ENCODE measurements at regions not wholly inside any gene's neighbourhood (a gene's known extent, or its start where the extent isn't known, plus 50 kb on each side); places are given as distances from the start of the nearest gene placed in this dataset.
A peak's percentile ranks its signal among the peaks of the same experiment; 100 is the strongest.
"Not testable (repeated sequence)": the region's sequence is repeated elsewhere in the genome, so short reads cannot be mapped to it uniquely, and the experiment has no call there.

DNA sequence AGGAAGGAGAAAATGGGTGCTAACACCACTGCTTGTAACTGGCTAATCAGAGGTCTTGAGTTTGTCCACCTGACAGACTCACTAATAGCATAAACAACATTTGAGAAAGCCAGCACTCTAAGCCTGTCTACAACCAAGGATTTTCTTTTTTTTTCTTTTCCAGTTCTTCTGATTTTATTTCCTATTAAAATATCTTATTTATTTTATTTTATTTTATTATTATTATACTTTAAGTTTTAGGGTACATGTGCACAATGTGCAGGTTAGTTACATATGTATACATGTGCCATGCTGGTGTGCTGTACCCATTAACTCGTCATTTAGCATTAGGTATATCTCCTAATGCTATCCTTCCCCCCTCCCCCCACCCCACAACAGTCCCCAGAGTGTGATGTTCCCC is 888.6 kb upstream of the ARRDC3 start:
- DNase-seq, result not testable (repeated sequence)

DNA sequence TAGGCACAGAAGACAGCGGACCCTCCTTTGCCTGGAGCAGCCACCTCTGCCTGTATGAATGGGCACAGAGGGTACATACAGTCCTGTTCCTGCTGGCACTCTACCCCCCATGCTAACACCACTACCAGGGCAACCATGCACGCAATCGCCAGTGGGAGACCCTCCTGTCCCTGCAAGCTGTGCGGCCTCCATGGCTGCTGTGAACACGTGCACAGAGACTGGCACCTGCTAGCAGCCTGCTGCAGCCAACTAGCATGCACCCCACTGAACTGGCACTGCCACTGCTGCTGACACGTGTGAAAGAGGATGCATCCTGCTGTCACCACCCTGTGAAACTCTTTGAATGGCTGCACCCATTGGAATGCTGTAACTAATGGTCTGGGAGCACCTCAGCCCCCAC is 885.2 kb upstream of the ARRDC3 start:
- DNase-seq, result no peak

DNA sequence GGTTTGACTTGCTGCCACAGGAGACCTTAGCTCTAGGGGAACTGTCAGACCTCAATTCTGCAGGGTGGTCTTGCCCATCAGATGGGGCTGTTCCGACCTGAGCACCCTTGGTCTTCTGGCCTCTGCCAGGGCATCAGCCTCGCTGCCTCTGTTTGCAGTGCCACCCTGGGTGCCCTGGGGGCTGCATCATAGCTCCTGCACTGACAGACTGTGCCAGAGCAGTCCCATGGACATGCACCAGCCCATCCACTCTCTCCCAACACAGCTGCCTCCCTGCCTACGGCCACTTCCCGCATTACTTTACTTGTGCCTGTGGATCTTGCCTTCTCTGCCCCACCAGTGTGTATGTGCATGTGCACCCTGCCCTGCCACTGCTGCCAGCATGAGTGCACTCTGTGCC is 884.7 kb upstream of the ARRDC3 start:
- DNase-seq, result no peak

DNA sequence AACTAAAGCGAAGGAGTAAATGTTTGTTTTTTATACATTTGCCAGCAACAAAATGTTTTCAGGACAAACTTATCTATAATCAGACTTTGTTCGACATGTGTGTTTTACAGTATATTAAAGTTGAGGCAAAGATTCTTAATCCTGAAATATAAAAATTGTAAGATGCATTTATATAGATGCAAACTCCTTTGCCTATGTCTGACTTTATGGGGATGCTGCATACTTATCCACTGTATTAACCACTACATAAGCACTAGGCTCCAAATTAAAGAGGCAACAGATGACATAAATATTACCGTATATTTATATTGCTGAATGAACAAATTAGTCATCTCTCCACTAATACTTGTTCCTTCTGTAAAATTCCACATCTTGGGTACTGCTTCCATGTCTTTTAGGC is 882.7 kb upstream of the ARRDC3 start:
- no peak for DNase-seq

DNA sequence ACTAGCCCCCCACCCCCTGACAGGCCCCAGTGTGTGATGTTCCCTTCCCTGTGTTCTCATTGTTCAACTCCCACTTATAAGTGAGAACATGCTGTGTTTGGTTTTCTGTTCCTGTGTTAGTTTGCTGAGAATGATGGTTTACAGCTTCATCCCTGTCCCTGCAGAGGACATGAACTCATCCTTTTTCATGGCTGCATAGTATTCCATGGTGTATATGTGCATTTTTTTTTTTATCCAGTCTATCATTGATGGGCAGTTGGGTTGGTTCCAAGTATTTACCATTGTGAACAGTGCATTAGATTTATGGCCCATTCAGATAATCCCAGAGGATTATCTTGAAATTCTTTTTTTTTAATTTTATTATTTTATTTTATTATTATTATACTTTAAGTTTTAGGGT is 872.5 kb upstream of the ARRDC3 start:
- DNase-seq, result not testable (repeated sequence)

DNA sequence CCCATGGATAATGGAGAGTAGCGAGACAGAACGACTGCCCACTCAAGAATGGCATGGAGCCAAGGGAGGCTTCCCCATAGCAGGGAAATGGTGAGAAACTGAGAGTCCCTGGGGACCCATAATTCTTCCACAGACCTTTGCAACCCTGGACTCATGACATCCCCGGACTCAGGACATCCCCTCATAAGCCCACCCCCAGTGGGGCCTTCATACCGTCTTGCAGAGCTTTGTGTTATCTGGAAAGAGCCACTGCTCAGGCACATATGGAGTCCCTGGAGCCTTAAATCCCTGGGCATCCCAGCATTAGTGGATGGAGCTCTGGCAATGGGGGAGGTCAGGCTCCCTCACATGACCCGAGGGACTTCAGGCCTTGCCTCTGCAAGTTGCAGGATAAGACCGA is 865.4 kb upstream of the ARRDC3 start:
- DNase-seq, result no peak

DNA sequence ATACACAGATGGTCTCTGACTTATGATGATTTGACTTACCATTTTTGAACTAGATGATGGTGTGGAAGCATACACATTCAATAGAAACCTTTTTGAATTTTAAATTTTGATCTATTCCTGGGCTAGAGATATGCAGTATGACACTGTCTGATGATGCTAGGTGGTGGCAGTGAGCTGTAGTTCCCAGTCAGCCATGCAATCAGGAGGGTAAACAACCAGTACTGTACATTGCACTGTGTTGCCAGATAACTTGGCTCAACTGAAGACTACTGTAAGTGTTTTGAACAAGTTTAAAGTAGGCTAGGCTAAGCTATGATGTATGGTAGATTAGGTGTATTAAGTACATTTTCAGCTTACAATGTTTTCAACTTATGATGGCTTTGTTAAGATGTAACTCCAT is 859.1 kb upstream of the ARRDC3 start:
- DNase-seq, result no peak

DNA sequence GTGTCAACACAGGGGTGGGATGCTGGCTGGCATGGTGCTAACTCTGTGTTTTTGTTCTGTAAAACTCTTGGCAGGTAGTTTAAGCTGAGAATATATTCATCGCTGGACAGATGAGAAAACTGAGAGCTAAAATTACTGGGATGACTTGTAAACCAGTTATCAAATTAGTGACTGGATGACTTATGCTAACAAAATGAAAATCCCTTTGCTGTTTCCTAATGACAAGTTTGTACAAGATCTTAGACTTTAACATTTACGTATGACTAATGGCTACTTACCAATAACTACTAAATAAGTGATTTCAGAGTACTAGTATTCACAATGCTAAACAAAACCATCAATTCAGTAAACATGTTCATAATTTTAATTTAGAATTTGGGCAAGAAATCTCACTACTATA is 854.8 kb upstream of the ARRDC3 start:
- no peak for DNase-seq

DNA sequence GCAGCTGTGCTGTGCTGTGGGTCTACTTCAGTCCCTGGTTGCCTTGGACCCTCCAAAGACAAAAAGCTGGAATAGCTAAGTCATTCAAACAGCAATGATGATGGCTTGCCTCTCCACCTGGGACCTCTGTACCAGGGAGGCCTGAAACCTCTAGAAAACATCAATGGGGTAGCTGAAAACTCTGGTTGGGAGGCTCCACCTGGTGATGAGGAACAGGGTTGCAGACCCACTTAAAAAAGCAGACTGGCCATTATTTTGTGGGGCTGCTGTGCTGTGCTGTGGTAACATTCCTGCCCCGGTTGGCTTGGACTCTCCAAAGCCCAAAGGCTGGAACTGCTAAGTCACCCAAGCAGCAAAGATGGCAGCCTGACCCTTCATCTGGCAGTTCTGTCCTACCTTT is 839.3 kb upstream of the ARRDC3 start:
- no peak for DNase-seq

DNA sequence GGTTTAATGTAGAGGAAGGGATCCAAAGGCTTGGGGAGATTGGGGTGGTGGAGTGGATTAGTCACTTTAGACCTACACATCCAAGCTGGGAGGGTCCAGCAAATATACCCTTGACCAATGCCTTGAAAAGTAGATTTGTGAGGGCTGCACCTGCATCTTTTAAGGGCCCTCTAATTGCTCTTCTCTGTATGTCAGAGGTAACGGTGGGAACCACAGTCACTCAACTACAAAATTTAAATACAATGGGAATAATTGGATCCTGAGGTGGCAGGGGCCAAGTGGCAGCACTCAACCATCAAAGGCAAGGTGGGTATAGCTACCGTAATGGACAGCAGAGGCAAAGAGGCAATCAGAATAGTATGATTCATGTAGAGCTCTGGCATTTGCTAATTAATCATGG is 833.7 kb upstream of the ARRDC3 start:
- not testable (repeated sequence) for DNase-seq

DNA sequence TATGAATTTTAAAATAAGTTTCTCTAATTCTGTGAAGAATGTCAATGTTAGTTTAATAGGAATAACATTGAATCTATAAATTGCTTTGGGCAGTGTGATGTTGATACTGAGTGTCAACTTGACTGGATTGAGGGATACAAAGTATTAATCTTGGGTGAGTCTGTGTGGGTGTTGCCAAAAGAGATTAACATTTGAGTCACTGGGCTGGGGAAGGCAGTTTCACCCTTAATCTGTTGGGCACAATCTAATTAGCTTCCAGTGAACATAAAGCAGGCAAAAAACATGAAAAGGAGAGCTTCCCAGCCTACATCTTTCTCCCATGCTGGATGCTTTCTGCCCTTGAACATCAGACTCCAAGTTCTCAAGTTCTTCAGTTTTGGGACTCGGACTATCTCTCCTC is 832.0 kb upstream of the ARRDC3 start:
- DNase-seq, result no peak

DNA sequence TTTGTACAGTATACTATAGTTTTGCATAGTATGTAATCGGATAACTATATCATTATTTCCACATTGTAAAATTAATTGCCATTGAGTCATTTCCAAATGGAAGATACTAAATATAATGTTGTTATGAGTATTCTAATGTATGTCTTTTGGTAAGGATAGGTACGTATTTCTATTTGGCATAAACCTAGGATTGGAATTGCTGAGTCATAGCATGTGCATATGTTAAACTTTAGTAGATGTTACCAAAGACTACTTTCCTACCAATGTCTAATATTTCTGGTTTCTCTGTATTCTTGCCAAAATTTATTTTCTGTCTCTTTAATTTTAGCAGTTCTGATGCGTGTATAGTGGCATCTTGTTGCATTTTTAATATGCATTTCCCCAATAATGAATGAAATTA is 825.1 kb upstream of the ARRDC3 start:
- no peak for DNase-seq

DNA sequence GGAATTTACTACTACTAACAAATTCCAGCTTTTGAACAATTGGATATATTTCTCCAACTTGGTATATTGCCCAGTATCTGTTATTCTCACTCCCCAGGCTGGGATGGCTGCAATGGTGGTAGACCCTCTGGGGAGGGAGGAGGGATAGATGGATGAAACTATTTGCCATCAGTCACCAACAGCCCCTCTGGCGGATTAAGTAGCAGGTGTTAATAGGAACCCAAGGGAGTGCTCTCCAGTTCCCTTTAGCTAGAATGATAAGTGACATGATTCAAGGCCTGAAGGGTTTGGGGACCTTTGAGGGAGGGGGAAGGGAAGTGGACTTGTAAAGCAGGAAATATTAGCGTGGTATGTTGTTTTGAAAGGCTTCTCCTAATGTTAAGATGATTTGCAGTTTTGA is 824.0 kb upstream of the ARRDC3 start:
- peak; percentile 2 for DNase-seq

DNA sequence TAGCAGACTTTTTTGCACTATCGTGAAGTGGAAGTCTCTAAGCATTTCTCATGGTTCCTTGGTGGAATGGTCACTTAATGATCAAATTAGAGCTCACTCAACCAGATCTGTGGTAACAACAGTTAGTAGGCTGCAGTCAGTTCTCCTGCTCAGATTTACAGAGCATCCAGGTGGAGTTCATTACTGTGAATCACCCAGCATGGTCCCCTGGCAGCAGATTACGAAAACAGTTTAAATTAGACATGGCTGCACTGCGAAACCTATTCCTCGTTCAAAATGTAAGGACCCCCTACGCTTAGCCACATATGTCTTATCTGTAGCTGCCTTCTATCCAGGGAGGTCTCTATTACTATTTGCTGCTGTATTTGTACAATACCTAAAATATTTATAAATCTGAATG is 823.6 kb upstream of the ARRDC3 start:
- no peak for DNase-seq

DNA sequence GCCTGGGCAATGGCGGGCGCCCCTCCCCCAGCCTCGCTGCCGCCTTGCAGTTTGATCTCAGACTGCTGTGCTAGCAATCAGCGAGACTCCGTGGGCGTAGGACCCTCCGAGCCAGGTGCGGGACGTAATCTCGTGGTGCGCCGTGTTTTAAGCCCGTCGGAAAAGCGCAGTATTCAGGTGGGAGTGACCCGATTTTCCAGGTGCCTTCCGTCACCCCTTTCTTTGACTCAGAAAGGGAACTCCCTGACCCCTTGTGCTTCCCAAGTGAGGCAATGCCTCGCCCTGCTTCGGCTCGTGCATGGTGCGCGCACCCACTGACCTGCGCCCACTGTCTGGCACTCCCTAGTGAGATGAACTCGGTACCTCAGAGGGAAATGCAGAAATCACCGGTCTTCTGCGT is 815.9 kb upstream of the ARRDC3 start:
- DNase-seq, result not testable (repeated sequence)

DNA sequence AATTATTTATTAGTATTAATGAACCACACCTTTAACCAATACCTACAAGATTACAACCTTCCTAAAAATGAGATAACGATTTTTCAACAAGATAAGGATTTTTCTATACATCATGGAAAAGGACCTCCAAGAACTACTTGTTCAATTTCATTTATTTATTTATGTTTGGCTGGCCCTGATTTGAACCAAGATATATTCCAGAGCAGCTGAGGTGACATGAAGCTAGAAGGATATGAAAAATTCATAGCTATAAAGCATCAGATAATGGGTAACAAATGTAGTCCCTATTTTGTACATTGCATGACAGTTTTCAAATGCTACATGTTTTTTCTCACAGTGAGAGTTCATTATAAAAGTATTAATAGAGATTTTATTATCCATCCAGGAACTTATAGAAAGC is 798.5 kb upstream of the ARRDC3 start:
- DNase-seq, result no peak

DNA sequence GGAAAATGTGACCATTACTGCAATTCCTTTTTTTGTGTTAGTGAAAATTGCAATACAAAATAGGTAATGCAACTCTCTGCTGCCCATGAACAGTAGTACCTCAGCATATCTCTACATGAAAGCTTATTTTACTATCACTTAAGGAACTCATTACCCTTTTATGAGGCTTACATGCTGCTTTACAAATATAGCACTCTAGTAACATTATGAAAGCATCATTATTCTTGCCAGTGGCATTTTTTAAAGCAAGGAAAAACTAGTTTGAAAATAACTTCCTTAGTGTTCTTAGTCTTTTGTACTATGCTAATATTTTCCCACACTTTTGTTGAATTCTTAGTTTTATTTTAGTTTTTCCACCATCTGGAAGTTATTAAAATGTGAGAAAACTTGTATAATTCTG is 797.3 kb upstream of the ARRDC3 start:
- no peak for DNase-seq

DNA sequence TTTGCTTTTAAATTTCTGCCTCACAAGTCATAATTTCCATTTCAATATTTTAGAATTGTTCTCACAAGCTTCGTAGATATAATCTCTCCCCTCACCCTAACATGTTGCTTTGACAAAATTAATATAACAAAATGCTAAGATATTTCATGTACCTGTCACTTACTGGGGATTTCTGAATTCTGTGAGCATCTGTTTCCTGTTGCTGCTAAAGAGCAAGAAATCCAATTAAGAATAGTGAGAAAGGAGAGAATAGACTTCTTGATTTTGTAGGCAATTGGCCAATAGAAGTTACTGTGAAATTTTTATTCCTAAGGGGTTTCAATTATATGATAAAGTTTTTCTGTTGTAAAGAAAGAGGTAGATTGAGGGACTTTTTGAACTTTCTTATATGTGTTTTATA is 796.5 kb upstream of the ARRDC3 start:
- no peak for DNase-seq

DNA sequence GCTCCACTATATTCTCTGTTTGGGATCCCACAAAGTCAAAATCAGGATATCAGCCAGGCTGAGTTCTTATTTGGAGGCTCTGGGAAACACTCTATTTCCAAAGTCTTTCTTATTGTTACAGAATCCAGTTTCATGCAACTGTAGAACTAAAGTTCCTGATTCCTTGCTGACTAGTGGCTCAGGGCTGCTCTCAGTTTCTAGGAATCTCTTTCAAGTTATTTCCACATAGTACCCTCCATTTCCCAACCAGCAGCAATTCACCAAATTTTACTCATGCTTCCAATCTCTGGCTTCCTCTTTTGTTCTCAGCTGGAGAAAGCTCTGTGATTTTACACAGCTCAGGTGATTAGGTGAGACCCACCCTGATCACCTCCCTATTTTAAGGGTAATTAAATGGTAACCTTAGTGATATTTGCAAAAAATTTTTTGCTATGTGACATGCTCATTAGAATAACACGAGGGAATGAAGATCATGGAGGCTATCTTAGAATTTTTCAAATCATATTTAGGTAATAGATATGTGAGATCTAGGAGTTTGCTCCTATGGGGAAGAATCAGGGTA is 794.9 kb upstream of the ARRDC3 start:
- no peak for DNase-seq

DNA sequence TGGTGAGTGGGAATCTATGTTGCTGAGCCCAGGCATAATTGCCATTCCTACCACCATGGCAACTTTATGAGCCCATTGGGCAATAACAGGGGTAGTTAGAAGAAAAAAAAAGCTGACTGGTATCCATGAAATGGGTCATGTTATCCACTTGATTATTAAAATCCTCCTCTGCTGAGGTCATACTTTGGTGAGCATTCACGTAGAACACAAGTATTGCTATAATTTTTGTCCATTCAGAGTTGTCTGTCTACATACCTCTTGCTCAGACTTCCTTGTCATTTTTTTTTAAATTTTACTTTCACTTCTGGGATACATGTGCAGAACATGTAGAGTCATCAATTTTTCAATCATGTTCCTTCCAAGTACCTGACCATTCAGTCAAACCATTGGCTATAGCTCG is 780.8 kb upstream of the ARRDC3 start:
- DNase-seq, result no peak

DNA sequence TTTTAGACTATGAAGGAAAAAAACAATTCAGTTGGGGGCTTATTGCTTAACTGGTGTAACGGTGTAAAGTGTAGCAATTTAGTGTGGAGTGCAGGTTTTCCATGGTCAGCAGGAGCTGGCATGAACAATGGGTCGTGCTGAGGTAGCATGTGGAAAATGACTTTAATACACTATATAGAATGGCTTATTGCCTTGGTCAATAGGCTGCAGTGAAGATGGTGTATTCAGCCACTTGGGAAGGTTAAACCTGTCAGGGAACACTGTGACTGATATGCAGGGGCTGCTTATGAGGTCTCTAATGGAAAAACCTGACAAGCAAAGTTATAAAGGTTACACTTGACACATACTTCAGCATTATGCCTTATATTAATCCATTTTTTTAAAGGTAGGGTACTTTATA is 764.7 kb upstream of the ARRDC3 start:
- DNase-seq, result no peak

DNA sequence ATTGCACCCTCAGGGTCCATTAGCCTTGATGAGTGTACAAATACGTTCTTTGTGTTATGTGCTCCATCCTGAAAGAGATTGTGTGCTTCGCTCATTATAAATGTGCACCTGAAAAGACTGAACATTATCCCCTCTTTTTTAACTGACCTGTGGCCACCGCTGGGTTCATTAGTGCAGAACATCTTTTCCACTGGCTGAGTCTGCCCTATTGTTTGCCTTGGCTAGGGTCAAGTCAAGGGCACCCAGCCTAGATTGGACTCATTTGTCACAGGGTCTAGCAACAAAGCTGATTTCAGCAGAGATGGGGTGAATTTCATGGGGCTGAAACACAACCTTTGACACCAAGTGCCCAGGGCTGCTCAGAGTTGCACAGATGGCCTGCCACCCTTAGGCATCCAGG is 764.1 kb upstream of the ARRDC3 start:
- no peak for DNase-seq

DNA sequence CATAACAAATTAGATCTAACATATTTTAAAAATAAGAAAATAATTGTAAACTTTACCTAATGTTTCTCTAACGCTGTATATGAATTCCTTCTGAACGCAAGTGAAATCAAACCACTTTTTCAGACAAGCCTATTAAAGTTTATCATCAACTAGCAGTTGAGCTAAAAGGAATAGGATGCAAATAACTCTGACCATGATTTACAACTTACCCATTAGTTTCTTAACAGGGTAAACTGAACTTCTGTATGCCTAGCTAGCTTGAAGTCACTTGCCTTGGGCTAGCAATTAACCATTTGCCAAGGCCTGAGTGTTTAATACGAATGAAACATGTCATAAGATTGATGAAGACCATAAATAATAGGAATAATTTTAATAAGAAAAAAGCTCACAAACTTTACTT is 762.7 kb upstream of the ARRDC3 start:
- DNase-seq, result no peak

DNA sequence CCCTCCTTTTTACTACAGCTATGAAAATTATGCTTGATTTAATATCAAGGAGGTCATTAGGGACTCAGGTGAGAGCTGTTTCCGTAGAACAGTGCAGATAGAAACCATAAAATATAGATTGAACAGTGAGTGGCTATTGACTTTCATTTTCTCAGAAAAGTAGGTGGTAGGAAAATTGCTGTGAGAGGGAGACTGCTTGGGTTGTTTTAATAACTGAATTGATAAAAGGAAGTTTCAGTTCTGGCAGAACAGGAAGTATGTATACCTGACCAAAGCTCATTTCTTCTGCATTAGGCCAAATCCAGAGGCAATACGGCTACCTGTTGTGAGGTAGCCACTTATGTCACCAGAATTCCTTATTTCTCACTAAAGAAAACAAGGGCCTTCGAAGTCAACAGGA is 761.7 kb upstream of the ARRDC3 start:
- DNase-seq, result no peak

DNA sequence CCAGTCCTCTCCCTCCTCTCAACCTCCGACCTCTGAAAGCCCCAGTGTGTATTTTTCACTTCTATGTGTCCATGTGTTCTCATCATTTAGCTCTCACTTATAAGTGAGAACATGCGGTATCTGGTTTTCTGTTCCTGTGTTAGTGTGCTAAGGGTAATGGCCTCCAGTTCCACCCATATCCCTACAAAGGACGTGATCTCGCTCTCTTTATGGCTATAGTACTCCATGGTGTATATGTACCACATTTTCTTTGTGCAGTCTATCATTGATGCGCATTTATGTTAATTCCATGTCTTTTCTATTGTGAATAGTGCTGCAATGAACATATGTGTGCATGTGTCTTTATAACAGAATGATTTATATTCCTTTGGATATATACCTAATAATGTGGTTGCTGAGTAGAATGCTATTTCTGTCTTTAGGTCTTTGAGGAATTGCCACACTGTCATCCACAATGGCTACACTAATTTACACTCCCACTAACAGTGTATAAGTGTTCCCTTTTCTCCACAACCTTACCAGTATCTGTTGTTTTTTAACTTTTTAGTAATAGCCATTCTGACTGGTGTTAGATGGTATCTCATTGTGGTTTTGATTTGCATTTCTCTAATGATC is 749.3 kb upstream of the ARRDC3 start:
- not testable (repeated sequence) for DNase-seq
